GM23248 (cell line): ENCODE measurements at regions not wholly inside any gene's neighbourhood (a gene's known extent, or its start where the extent isn't known, plus 50 kb on each side); places are given as distances from the start of the nearest gene placed in this dataset.
"Not testable (repeated sequence)": the region's sequence is repeated elsewhere in the genome, so short reads cannot be mapped to it uniquely, and the experiment has no call there.

Experiments used
- DNase-seq: peaks from one replicate; pipeline ENCODE4 v3.0.0-alpha.2; 2015
- H2AFZ ChIP-seq: fragments of 200-600 bp; sonication (generic); 2 replicates; pipeline ENCODE4 v1.6.1; 2016; ENCODE audit warnings: antibody characterized with exemption
- H3F3A ChIP-seq: fragments of 200-600 bp; sonication (generic); 2 replicates; pipeline ENCODE4 v1.6.1; 2016; ENCODE audit warnings: mild to moderate bottlenecking, antibody characterized with exemption, mixed run types; ENCODE audit not compliant: insufficient read depth
- H3K27ac ChIP-seq: fragments of 200-600 bp; sonication (generic); 2 replicates; pipeline ENCODE4 v1.5.1; 2016; ENCODE audit warnings: mild to moderate bottlenecking
- H3K27me3 ChIP-seq: fragments of 200-600 bp; sonication (generic); replicated peaks from 2 replicates; pipeline ENCODE4 v1.6.1; 2016; ENCODE audit warnings: mild to moderate bottlenecking; ENCODE audit not compliant: insufficient read depth
- H3K36me3 ChIP-seq: fragments of 200-600 bp; sonication (generic); 2 replicates; pipeline ENCODE4 v1.6.1; 2016; ENCODE audit warnings: low read depth, mild to moderate bottlenecking
- H3K4me1 ChIP-seq: fragments of 200-600 bp; sonication (generic); 2 replicates; pipeline ENCODE4 v1.6.1; 2016; ENCODE audit warnings: mild to moderate bottlenecking; ENCODE audit not compliant: insufficient read depth
- H3K4me2 ChIP-seq: fragments of 200-600 bp; sonication (generic); one replicate; pipeline ENCODE4 v1.6.1; 2016; ENCODE audit warnings: mild to moderate bottlenecking; ENCODE audit not compliant: unreplicated experiment
- H3K4me3 ChIP-seq: fragments of 200-600 bp; sonication (generic); 2 replicates; pipeline ENCODE4 v1.5.1; 2016; ENCODE audit warnings: mild to moderate bottlenecking
- H3K79me2 ChIP-seq: fragments of 200-600 bp; sonication (generic); 2 replicates; pipeline ENCODE4 v1.6.1; 2016; ENCODE audit warnings: mild to moderate bottlenecking; ENCODE audit not compliant: insufficient read depth
- H3K9ac ChIP-seq: fragments of 200-600 bp; sonication (generic); 2 replicates; pipeline ENCODE4 v1.6.1; 2016; ENCODE audit warnings: mild to moderate bottlenecking
- H3K9me2 ChIP-seq: fragments of 200-600 bp; sonication (generic); 2 replicates; pipeline ENCODE4 v1.6.1; 2016; ENCODE audit warnings: mixed run types, mild to moderate bottlenecking, moderate library complexity; ENCODE audit not compliant: insufficient read depth
- H3K9me3 ChIP-seq: fragments of 200-600 bp; sonication (generic); one replicate; pipeline ENCODE4 v1.6.1; 2017; ENCODE audit warnings: low read depth
- H4K20me1 ChIP-seq: fragments of 200-600 bp; sonication (generic); 2 replicates; pipeline ENCODE4 v1.6.0; 2016; ENCODE audit not compliant: insufficient read depth
- EZH2 ChIP-seq: fragments of 200-600 bp; sonication (generic); IDR thresholded peaks from 2 replicates; pipeline ENCODE4 v1.6.1; 2018; ENCODE audit warnings: antibody characterized with exemption, mild to moderate bottlenecking; ENCODE audit not compliant: insufficient read depth, poor library complexity, severe bottlenecking
- EZH2phosphoT487 ChIP-seq: fragments of 200-600 bp; sonication (generic); IDR thresholded peaks from 2 replicates; pipeline ENCODE4 v1.6.1; 2018; ENCODE audit warnings: antibody characterized with exemption, moderate library complexity, mild to moderate bottlenecking, low read depth; ENCODE audit not compliant: insufficient read depth
- WGBS, 2 experiments: methylation state at CpG; one replicate each; pipeline ENCODE4 v1.1.6; 2015 to 2017; ENCODE audit warnings: low lambda C conversion rate in 2 of 2, low coverage in 1 of 2; ENCODE audit errors: missing lambda C conversion rate in 2 of 2; 5-methylcytosine and 5-hydroxymethylcytosine counted together
- in situ Hi-C: fragments of 300-500 bp; cut with MboI; formaldehyde crosslinking; loops from 2 replicates; pipeline ENCODE4 v1.15.0; 2020

DNA sequence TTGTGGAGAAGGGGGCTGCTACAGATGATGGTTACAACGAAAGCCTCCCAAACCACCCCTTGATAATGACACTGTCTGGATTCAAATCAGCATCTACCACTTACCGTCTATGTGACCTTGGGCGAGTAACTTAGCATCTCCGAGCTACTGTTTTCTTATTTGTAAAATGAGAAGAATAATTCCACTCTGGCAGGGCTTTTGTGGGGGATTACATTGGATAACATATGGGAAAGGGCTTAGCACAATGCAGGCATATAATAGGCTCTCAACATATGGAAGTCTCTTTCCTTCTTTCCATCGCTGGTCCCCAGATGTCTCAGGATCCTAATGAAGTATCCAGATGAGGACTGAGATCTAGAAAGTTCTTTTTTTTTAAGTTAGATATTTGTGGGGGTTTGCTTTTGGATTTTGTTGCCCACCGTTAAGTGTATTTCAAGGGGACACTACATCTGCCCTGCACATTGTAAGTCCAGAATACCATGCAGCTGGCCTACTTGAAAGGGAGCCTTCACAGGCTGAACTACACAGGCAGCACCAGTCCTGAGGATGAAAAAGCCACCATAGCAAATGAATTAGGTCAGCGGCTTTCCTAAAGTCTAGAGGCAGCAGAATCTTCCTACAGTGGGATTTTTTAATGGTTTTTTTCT lies 172.2 kb upstream of the IRF2BP2 start:
- no peaks in the 10 kb centered on the region for H3F3A ChIP-seq
- no peak overlapping the region for H2AFZ ChIP-seq
- no peaks in the 10 kb centered on the region for H3K4me1 ChIP-seq
- H3K36me3 ChIP-seq, result no peaks in the 10 kb centered on the region
- H3K4me3 ChIP-seq, result no peak overlapping the region
- TF ChIP-seq EZH2 (peak; percentile 37), EZH2phosphoT487 (no peak)
- H3K4me2 ChIP-seq, result no peak overlapping the region
- no peak overlapping the region for H3K27ac ChIP-seq
- H4K20me1 ChIP-seq, result no peaks in the 10 kb centered on the region
- H3K27me3 ChIP-seq, result peaks cover 58% of the 10 kb centered on the region
- H3K79me2 ChIP-seq, result no peaks in the 10 kb centered on the region
- no peak overlapping the region for H3K9ac ChIP-seq
- 34 to 35% methylated on average over 7 of the region's 7 CpGs for WGBS, 2 experiments
- in situ Hi-C loops, result no loop called here
- H3K9me3 ChIP-seq, result no peaks in the 10 kb centered on the region
- no peaks in the 10 kb centered on the region for H3K9me2 ChIP-seq
- peak; percentile 35 for DNase-seq

- DNase-seq, result no peak
- no peaks in the 10 kb centered on the region for H3K4me1 ChIP-seq
These were observed 171.5 kb upstream of the IRF2BP2 start for GRCh38 chr1:234781241-234782065.

GRCh38 chr1:234780531-234781162 lies 170.7 kb upstream of the IRF2BP2 start:
- Histone ChIP-seq H3K4me1 (no peaks in the 10 kb centered on the region), H3K9me3 (no peaks in the 10 kb centered on the region), H3K9me2 (no peaks in the 10 kb centered on the region), H3K27ac (no peak overlapping the region), H3K79me2 (no peaks in the 10 kb centered on the region), H3K9ac (no peak overlapping the region), H3K4me3 (no peak overlapping the region), H3K27me3 (peaks cover 67% of the 10 kb centered on the region), H3F3A (no peaks in the 10 kb centered on the region), H3K36me3 (no peaks in the 10 kb centered on the region), H2AFZ (no peak overlapping the region), H4K20me1 (no peaks in the 10 kb centered on the region), H3K4me2 (no peak overlapping the region)
- in situ Hi-C loops, result no loop called here
- no peak for DNase-seq
- WGBS, 2 experiments, result 59 to 61% methylated on average over 13 of the region's 13 CpGs
- TF ChIP-seq EZH2 (no peak), EZH2phosphoT487 (no peak)

More at GRCh38 chr1:234781241-234782065, 171.5 kb upstream of the IRF2BP2 start:
- Histone ChIP-seq H3K4me3 (no peak overlapping the region), H3K27me3 (peaks cover 66% of the 10 kb centered on the region), H3K9me2 (no peaks in the 10 kb centered on the region), H2AFZ (no peak overlapping the region), H3K27ac (no peak overlapping the region), H3K9me3 (no peaks in the 10 kb centered on the region), H3K4me2 (no peak overlapping the region), H3K36me3 (no peaks in the 10 kb centered on the region), H4K20me1 (no peaks in the 10 kb centered on the region), H3K79me2 (no peaks in the 10 kb centered on the region), H3F3A (no peaks in the 10 kb centered on the region), H3K9ac (no peak overlapping the region)
- TF ChIP-seq EZH2 (no peak), EZH2phosphoT487 (no peak)
- 56 to 63% methylated on average over 8 of the region's 8 CpGs for WGBS, 2 experiments
- in situ Hi-C loops, result no loop called here

GRCh38 chr1:234780112-234780511 lies 170.1 kb upstream of the IRF2BP2 start:
- H2AFZ ChIP-seq, result no peak overlapping the region
- H3K4me3 ChIP-seq, result no peak overlapping the region
- H3F3A ChIP-seq, result no peaks in the 10 kb centered on the region
- H3K4me1 ChIP-seq, result no peaks in the 10 kb centered on the region
- TF ChIP-seq EZH2 (no peak), EZH2phosphoT487 (no peak)
- H3K9me3 ChIP-seq, result no peaks in the 10 kb centered on the region
- no peaks in the 10 kb centered on the region for H3K79me2 ChIP-seq
- H3K9ac ChIP-seq, result no peak overlapping the region
- no peaks in the 10 kb centered on the region for H4K20me1 ChIP-seq
- WGBS, 2 experiments, result 56 to 62% methylated on average over 3 of the region's 3 CpGs
- peaks cover 67% of the 10 kb centered on the region for H3K27me3 ChIP-seq
- no peaks in the 10 kb centered on the region for H3K36me3 ChIP-seq
- no peak overlapping the region for H3K4me2 ChIP-seq
- in situ Hi-C loops, result no loop called here
- DNase-seq, result no peak
- H3K27ac ChIP-seq, result no peak overlapping the region
- no peaks in the 10 kb centered on the region for H3K9me2 ChIP-seq

DNA sequence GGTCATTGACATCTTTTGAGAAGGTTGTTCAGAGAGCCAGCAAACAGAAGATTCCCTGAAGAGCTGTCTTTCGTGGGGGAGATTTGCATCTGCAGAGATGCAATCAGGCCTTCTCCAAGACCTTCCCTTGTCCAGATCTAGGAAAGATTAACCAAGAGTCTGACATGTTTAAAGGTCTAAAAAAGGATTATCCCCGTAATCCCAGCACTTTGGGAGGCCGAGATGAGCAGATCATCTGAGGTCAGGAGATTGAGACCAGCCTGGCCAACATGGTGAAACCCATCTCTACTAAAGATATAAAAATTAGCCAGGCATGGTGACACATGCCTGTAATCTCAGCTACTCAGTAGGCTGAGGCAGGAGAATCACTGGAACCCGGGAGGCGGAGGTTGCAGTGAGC lies 169.6 kb upstream of the IRF2BP2 start:
- DNase-seq, result not testable (repeated sequence)
- H3K27me3 ChIP-seq, result peaks cover 67% of the 10 kb centered on the region

More for the DNA sequence above, 169.6 kb upstream of the IRF2BP2 start:
- H3K4me2 ChIP-seq, H3K9me2 ChIP-seq, H3K4me1 ChIP-seq, H3K9me3 ChIP-seq, H4K20me1 ChIP-seq, in situ Hi-C loops, H3K27ac ChIP-seq, H2AFZ ChIP-seq, H3K79me2 ChIP-seq, H3K9ac ChIP-seq, H3F3A ChIP-seq, H3K36me3 ChIP-seq, H3K4me3 ChIP-seq: not testable (repeated sequence)
- WGBS, 2 experiments, result 54 to 61% methylated on average over 5 of the region's 5 CpGs
